GM04503 (cell line): ENCODE measurements at regions not wholly inside any gene's neighbourhood (a gene's known extent, or its start where the extent isn't known, plus 50 kb on each side); places are given as distances from the start of the nearest gene placed in this dataset.
"Not testable (repeated sequence)": the region's sequence is repeated elsewhere in the genome, so short reads cannot be mapped to it uniquely, and the experiment has no call there.

Experiments used
- DNase-seq: peaks from one replicate; pipeline ENCODE4 v3.0.0-alpha.2; 2012; ENCODE audit warnings: low read depth

DNA sequence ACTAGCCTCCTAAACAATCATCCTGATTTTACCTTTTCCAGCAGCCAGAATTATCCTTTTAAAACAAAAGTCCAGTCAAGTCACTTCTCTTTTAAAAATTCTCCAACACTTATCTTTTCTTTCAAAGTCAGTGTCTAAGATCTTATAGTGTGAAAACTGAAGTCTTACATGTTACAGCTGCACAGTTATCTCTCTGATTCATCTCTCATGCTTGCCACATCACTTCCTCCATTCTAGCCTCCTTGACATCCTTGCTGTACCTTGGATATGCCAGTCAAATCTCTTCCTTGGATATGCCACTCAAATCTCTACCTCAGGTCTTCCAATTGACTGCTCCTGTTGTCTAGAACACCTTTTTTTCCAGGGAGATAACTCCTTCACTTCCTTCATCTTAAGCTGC, 361.7 kb upstream of the FTMT start:
- DNase-seq, result no peak

DNA sequence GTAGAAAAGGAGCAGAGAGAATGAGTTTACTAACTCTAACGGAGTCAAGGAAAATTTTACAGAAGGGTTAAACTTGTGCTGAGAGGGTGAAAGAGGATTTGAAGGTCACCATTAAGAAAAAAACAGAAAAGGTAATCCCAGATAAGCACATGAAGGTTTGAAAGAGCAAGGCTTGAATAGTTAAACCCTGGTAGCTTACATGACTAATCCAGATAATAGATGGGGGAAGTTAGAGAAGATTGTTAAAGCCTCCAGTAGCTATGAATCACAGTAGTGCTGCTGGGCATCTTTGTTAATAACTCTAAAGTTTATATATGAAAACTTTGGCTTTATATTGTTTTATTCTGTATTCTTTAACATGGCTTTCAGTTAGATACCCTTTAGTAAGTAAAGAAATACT, 354.5 kb upstream of the FTMT start:
- DNase-seq, result no peak

DNA sequence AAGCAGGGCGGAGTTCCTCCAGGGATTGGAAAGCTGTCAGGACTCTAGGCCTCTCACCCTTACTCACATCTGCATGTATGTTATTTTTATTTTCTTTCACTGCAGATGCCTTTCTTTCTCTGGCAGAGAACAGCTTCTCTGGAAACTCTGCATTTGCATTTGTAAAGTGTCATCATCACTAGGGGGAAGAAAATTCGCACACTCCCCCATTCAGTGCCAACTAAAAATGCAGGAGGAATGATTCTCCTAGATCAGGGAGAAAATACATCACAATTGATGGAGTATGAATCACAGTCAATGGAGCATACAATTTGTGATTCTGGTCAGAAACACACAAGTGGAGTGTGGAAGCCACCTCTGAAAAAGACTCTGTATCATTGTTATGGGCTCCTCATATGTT, 351.4 kb upstream of the FTMT start:
- no peak for DNase-seq

DNA sequence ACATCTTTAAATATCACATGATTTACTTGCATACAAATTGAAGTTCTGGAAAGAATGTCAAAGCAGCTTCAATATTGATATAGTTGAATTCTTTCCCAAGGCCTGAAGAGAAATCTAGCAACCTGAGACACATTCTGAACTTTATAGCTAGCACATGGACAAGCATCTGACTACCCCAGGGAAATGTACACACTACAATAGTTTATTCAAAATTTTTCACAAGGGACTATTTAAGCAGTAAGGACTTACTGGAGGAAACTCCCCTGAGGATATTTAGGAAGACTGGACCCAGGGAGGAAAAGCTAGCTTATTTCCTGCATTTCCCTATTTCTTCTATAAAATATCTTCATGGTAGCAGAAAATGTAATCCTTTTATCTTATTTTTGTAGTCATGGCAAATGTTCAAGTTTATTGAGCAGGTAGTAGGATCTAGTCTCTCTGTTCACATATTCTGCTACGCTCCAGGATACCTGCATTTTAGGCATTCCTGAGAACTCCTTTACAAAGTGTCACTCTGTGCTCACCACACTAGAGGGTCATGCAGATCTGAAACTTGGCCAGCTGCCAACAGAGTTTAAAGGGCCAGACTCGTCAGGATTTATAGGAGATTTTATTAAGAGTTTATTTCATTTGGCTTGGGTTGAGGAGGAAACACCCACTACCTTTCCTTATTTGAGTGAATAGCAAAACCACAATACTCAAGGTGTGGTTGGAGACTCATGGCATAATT, 348.4 kb upstream of the FTMT start:
- no peak for DNase-seq

DNA sequence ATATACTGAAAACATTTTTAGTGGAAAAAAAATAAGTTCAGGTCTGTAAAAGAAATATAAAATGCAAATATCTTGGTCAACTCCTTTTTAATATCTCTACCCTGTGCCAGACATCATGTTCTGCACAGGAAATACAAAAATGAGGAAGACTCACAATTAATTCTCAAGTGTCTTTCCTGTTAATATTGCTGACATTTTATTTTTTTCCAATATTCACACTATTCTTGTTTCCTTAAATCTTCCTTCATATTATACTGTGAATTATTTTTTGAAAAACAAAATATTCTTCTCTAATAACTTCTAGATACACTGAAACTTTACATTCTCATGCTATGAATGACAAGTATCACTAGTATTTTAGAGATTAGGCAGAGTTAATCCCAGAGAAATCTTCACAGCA, 334.7 kb upstream of the FTMT start:
- no peak for DNase-seq

DNA sequence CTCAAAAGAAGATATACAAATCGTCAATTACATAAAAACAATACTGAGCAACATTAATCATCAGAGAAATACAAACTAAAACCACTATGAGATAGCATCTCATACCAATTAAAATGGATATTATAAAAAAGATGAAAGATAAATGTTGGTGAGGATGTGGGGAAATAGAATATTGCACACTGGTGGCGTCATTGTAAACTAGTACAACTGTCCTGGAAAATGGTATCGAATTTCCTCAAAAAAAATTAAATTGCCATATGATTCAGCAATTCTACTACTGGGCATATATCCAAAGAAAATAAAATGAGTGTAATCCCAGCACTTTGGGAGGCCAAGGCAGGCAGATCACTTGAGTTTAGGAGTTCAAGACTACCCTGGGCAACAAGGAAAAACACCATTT, 326.0 kb upstream of the FTMT start:
- no peak for DNase-seq

DNA sequence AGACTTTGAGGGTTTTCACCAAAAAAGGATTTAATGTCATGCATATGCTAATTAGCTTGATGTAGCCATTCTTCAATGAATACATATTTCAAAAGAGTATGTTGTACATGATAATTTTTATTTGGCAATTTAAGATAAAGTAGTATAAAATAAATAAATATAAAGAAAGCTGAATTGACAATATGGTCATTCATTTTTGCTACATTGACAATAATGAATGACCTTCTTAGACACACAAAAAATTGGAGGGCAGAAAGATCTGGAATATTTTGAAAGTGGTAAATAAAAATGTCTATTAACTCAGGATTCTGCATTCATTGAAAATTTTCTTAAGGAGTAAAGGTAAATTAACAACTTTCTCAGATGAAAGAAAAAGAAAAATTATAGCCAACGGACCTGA, 324.8 kb upstream of the FTMT start:
- no peak for DNase-seq

DNA sequence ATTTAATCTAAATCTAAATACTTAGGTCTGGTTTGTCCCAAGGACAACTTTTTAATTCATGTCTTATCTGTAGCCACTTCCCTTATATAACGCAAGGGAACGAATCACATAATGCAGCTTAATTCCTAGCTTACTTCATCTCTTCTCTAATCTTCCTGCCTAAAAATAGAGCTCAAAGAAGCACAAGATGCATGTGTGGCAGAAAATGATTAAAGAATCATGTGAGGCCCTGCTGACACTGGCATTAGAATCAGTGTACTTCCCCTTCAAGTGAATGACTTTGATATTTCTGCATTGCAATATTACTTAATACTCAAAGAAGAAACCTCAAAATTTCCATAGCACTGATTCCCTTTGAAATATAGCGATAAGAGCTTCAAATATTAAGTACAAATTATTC, 317.9 kb upstream of the FTMT start:
- DNase-seq, result no peak

DNA sequence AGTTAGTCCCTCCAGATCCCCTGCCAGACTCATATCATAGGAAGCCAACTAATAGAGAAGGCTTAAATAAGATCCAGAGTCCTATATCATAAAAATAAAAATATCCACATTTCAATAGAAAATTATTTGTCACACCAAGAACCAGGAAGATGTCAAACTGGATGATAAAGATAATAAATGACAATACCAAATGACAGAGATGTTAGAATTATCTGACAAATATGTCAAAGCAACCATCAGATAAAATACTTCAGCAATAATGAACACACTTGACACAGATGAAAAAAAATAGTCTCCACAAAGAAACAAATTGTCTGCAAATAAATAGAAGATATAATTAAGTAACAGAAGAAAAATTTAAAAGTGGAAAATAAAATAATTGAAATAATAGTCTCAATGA, 300.7 kb upstream of the FTMT start:
- no peak for DNase-seq

DNA sequence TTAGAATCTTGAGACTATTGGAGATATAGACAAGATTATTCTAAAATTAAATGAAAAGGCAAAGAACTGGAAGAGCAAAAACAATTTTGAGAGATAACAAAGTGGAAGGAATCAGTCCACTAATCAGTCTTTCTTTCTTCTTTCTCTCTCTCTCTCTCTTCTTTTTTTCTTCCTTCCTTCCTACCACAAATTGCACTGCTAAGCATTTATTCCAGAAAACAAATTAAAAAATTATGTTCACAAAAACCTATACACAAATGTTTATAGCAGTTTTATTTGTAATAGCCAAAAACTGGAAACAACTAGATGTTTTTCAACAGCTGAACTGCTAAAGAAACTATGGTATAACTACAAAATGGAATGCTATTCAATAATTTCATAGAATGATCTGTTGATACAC, 291.9 kb upstream of the FTMT start:
- DNase-seq, result no peak

DNA sequence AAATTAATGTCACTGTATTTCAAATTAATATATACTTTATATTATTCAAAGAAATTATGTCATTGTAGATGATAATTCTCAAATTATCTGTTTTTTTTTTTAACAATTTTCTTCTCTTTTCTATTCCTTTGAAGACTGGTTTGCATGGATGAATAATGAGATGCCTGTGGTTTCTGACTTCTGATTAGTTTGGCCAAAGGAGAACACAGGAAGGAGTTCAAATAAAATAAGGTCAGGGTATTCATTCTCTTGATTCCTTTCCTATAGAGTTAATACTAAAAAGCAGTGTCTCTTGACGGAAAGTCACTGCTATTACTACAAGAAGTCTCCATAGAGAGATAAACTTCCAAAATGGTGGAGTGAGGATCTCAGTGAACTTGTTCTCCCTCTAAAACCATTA, 279.6 kb upstream of the FTMT start:
- no peak for DNase-seq

DNA sequence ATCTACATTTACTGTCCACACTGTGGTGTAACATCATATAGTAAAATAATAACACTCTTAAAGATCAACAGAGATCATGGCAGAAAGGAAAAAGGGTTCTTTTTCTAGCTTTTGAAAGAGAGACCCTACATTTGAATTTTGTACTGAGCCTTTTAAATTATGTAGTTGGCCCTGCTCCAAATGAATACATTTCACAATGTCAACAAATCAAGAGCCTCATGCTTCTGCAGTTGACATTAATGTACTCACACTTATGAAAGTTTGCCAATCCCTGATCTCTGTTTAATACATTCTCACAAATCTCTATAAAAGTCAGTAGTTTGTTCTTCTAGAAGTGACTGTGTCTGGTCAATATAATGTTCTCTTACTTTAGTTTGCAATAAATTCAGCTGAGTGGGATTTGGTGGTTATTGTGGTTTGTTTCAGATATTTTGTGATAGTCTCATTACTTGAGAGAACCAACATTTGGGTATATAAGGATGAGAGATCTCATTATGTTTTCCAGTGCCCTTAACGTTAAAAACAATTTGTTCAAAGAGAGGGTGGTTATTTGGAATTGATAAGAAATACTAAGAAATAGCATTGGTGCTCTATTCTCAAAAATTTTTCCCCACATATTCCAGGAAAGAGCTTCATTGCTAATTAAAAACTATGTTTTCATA, 277.8 kb upstream of the FTMT start:
- DNase-seq, result no peak

DNA sequence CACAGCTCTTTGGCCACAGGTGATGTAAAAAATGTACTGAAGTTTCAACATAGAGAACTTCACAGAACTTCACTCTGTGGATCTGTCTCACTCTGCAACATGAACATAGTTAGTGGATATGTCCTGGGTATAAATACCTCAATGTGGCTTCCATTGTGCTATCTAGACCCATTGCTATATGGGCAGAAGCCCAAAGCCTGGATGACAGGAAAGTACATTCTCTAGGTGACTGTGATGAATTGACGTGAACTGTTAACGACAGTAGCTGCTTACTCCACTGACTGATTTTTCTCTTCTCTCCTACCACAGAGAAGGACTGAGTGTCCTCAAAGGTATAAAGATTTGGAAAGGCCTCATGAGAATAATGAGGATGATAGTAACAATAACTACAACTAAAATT, 270.1 kb upstream of the FTMT start:
- no peak for DNase-seq

DNA sequence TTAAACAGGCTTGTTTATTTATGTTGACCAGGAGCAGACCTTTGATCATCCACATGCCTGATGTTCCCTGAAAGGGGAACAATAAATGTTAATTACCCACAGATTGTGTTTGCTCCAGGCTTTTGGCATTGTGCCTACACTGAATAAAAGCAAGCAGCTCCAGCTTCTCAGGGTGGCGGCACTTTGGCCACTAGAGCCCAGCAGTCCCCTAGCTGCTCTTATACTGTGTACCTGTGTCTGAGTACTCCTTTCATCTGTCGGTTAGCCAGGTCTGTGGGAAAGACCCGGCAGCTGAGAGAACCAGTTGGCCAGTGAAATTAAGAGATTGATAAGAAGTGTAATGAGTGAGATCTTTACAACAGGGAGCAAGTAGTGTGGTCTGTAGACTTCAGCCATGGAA, 254.8 kb upstream of the FTMT start:
- no peak for DNase-seq

DNA sequence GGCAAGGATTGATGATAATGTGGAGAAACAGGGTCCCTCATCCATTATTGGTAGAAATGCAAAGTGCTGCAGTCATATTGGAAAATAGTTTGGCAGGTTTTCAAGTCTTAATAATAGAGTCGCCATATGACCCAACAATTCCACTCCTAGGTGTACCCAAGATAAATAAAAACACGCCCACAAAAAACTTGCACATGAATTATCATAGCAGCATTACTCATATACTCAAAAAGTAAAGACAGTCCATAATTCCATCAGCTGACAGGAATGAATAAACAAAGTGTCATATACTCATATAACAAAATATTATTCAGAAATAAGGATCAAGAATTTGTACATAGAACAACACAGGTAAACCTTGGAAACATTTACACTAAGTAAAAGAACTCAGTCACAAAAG, 242.9 kb upstream of the FTMT start:
- DNase-seq, result no peak

DNA sequence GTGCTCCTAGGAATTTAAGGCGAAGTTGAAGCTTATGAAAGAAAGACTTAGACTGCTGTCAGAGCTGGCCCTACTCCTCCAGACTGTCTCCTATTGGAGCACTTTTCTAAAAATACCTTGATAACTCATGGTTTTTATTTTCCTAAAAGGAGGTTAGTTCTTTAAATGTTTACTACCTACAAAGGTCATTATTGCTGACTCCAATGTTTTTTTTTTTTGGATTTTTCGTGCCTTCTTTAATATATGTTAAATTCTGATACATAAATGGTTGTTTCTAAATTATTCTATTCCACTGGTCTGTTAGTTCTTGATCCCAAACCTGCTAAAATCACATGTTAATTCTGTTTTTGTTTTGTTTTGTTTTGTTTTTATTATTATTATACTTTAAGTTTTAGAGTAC, 227.6 kb upstream of the FTMT start:
- DNase-seq, result no peak

DNA sequence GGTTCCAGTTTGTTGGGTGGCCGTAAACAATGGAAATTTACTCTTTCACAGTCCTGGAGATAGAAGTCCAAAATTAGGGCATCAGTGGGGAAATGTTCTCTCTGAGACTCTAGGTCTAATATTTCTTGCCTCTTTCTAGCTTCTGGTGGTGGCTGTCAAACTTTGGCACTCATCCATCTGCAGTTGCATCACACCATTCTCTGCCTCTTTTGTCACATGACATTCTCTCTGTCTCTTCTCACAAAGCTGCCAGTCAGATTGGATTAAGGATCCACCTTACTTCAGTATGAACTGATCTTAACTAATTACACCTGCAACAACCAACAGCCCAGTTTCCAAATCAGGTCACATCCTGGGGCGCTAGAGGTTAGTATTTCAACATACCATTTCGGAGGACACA, 222.9 kb upstream of the FTMT start:
- no peak for DNase-seq

DNA sequence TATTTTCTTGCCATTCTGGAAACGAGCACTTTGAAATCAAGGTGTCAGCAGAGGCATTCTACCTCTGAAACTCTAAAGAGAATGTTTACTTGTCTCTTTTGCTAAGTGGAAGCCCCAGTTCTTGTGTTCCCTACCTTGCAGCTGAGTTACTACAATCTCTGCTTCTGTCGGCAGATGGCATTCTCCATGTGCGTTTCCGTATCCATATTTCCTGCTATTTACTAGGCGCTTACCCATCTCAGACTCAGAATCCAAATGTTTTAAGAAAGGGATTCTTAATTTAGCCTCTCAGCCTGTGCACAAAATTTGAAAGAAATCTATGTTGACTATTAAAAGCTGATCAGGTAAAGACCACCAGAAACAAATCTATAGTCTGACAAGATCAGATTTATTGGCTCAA, 221.3 kb upstream of the FTMT start:
- no peak for DNase-seq

DNA sequence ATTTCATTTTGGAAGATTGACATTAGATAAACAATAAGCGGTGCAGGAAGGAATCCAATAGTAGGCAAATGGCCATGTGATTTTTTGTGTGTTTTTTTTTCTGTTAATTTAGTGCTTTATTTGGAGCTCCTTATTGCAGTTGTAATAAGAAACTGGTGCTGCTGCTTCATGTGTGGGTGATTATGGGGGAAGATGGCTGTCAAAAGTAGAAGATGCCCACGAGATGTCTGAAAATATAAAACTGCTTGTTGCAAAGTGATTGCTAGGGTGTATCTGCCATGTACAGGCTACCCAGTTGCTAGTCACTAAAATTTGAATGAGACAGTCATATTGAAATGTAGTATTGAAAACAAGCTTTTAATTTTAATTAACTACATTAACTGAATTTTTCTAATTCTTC, 216.7 kb upstream of the FTMT start:
- DNase-seq, result no peak

DNA sequence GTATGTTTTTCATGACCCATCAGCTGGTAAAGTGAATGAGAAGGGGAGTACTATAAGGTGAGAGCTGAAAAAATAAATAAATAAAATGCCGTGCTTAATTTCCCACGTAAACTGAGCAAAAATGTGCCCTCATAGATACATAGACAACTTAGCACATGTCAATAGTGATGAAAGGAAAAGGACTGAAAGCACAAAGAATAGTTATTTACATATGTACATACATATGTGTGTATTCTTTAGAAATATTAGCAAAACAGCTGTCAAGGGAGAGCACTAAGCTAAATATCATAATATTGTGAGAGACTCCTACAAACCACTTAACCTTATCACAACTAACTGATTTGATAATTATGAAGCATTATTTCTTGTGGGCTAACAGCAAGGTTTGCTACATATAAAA, 213.6 kb upstream of the FTMT start:
- no peak for DNase-seq

DNA sequence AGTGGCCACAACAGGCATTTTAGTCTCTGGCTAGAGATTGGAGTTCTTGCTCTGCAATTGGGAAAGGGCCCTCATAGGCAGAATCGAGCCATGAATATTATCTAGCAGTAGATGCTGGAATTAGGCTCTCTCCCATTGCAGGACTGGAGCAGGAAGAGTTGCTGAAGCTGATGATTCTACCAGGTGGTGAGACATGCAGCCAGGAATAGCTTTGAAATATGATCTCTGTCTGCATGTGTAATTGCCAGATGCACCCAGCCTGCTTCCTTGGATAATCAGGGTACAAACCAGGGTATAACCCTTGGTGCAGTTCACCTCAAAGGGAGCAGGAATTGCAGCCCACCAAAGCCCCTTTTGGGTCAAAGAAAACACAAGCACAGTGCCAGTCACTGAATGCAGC, 211.4 kb upstream of the FTMT start:
- DNase-seq, result no peak

DNA sequence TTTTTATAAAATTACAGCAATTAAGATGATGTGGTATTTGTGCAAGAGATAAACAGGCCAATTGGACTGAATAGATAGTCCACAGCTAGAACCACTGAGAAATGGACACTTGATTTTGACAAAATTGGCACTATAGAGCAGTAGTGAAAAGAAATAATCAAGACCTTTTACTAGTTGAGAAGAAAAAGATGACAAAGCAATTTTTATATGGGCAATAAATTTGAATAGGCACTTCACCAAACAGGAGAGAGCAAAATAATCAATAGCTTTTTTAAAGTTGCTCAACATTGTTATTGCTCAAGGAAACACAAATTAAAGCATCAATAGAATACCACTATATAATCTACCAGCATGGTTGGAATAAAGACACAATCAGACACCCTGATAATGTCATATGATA, 193.5 kb upstream of the FTMT start:
- no peak for DNase-seq

DNA sequence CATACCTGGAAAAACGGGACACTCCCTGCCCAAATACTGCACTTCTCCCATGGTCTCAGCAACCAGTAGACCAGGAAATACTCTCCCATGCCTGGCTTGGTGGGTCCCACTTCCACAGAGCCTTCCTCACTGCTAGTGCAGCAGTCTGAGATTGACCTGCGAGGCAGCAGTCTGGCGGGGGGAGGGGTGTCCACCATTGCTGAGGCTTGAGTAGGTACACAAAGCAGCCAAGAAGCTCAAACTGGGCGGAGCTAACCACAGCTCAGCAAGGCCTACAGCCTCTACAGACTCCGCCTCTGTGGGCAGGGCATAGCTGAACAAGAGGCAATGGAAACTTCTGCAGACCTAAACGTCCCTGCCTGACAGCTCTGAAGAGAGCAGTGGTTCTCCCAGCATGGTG, 191.5 kb upstream of the FTMT start:
- DNase-seq, result no peak

DNA sequence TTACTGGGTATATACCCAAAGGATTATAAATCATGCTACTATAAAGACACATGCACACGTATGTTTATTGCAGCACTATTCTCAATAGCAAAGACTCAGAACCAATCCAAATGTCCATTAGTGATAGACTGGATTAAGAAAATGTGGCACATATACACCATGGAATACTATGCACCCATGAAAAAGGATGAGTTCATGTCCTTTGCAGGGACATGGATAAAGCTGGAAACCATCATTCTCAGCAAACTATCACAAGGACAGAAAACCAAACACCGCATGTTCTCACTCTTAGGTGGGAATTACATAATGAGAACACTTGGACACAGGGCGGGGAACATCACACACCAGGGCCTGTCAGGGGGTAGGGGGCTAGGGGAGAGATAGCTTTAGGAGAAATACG, 186.1 kb upstream of the FTMT start:
- not testable (repeated sequence) for DNase-seq
